ENCODE measurements at regions not wholly inside any gene's neighbourhood (a gene's known extent, or its start where the extent isn't known, plus 50 kb on each side); places are given as distances from the start of the nearest gene placed in this dataset.

GRCh38 chr10:44320756-44321155 is 64.1 kb downstream of the CXCL12 start:
- TF ChIP-seq, protein P1, sequence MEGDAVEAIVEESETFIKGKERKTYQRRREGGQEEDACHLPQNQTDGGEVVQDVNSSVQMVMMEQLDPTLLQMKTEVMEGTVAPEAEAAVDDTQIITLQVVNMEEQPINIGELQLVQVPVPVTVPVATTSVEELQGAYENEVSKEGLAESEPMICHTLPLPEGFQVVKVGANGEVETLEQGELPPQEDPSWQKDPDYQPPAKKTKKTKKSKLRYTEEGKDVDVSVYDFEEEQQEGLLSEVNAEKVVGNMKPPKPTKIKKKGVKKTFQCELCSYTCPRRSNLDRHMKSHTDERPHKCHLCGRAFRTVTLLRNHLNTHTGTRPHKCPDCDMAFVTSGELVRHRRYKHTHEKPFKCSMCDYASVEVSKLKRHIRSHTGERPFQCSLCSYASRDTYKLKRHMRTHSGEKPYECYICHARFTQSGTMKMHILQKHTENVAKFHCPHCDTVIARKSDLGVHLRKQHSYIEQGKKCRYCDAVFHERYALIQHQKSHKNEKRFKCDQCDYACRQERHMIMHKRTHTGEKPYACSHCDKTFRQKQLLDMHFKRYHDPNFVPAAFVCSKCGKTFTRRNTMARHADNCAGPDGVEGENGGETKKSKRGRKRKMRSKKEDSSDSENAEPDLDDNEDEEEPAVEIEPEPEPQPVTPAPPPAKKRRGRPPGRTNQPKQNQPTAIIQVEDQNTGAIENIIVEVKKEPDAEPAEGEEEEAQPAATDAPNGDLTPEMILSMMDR (conservative IDR thresholded peaks at IDR 0.05): no peak
- no peak for TF ChIP-seq ZFX (IDR thresholded peaks at IDR 0.05)
